Kidney glomerular epithelial cell (primary cell): ENCODE measurements at regions not wholly inside any gene's neighbourhood (a gene's known extent, or its start where the extent isn't known, plus 50 kb on each side); places are given as distances from the start of the nearest gene placed in this dataset.

Experiments
- DNase-seq: peaks from one replicate; lab custom pipeline; 2025; lab: John Stamatoyannopoulos, UW

GRCh38 chr5:115072266-115073064 lies 97.2 kb downstream of the TRIM36 start:
- no peak for DNase-seq

DNA sequence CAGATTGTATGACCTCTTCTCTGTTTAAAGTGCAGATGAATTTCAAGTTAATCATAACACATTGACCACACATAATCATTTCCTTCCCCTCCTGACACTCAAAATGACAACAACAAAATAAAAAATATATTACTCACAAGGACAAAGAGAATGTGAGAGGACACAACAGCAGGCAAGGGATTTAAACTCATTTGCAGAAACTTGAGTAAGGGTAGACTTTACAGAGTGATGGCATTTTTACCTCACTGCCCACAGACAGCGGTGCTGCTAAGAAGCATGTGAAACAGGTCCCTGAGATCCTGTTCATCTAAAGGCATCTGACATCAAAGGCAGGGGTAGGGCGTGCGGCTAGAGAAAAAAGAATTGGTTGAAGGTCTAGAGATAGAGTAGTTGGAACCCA lies 99.0 kb downstream of the TRIM36 start:
- DNase-seq = no peak

DNA sequence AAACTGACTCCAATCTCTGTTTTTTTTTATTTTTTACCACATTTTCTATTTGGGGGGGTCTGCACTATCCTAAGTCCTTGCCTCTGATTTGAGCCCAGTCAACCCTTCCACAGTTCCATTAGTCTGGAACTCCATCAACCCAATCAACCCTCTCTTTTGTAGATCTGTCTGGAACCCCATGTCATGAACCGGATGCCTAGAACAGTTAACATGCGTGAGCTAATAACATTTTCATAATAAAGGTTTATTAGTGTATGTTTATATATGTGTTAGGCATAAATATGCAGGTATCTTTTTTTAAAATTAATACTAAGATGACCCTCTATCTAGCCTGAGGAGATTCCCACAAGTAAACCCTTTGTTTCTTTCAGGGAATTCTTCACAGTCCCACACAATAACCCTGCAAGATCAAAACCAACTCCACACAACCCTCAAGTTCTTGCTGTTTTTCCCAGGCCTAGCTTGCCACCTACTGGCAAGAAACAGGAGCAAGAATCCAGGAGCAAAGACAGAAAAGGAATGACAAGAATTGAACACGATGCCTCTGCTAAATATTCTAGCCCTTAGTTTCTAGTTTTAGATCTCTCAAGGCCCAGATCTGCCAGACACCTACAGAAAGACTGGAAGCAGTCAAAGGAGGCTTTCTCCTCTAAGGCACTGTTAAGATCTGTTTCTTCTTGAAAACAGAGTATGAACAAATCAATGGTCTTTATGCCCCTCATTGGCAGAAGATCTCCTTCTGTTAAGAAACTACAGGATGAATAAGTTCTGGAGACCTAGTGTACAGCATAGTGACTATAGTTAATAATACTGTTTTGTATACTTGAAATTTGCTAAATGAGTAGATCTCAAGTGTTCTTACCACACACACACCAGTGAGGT lies 100.4 kb downstream of the TRIM36 start:
- peak; percentile 12 for DNase-seq

- peak; percentile 33 for DNase-seq
Observed at GRCh38 chr5:115068239-115069086, 101.2 kb downstream of the TRIM36 start.

DNA sequence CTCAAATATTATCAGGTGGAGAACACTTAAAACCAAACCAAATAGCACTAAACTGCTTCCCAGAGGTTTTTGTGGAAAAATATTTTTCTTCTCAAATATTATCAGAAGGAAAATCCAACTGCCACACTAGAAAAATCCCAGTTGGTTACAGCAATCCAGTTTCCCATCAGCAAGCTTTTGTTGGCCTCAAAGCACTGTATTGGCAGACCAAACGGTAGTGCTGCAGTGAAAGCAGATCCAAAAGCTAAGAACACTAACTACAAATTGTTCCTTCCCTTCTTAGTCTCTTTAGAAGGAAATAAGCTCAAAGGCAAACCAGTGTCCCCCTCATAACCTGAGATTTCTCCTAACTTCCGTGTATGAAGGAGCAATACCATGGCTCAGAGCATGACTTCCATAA lies 105.3 kb downstream of the TRIM36 start:
- no peak for DNase-seq

DNA sequence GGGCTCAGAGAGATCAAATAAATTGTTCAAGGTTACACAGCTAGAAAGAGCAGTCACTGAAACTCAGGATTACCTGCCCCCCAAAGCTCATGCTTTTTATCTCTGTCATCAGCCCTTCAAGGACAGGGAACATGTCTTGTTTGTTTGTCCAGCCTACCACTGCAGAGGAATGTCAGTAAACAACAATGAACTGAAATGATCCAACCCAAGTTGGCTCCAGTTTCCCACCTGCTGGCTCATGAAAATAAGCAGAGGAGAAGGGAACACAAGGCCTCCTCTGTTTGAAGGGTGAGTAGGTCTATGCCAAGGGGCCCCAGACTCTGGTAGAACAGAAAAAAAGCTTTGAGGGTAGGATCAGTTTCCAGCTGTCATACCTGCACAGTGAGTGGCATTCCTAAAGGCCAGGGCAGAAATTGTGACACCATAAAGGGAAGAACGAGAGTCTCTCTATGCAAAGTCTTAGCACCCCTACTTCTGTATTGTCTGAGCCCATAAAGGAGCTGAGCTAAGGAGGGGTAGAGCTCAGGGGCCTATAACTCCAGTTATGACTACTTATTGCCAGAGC lies 115.2 kb downstream of the TRIM36 start:
- no peak for DNase-seq

DNA sequence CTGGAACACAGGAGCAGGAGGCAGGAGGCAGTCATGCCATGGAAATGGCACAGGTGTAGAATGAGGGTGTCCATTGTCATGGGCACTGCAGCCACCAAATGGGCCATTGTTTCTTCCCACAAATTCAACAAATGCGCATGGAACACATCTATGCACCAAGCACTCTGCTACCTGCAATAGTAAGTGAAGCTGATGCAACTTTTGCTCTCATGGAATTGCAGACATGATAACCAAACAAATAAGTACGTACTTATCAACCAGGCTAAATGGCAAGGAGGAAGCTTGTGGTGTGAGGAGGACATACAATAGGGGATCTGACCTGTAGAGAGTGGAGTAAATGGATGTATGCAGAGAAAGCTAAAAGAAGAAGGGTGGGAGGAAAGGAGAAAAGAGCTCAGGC lies 116.8 kb downstream of the TRIM36 start:
- no peak for DNase-seq

GRCh38 chr5:115050866-115051265 lies 118.8 kb downstream of the TRIM36 start:
- DNase-seq = no peak

- no peak for DNase-seq
Observed at GRCh38 chr5:115033861-115034260, 135.8 kb downstream of the TRIM36 start.

DNA sequence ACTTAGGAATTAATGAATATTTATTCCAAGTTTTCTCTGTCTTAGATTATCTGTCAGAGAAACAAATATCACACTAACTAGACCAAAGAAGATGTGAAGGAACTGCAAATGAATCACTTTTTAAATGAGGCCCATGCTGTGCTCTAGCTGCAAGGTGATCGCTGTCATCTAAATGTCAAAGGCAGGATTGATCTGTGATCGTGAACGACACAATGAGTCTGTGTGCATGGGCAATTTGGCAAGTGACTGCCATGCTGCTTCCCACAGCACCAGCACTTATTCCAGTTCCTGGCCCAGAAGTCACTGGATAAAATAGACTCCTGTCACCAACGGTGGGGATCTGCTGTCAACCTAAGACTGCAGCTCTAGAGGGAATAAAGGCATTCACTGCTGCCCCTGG lies 141.2 kb downstream of the TRIM36 start:
- DNase-seq = no peak

GRCh38 chr5:115024922-115025321 lies 144.8 kb downstream of the TRIM36 start:
- no peak for DNase-seq

- no peak for DNase-seq
Observed at GRCh38 chr5:115022303-115022702, 147.4 kb downstream of the TRIM36 start.

- no peak for DNase-seq
Observed at GRCh38 chr5:115016646-115017045, 153.1 kb downstream of the TRIM36 start.

- no peak for DNase-seq
Observed at GRCh38 chr5:114999176-114999575, 170.5 kb downstream of the TRIM36 start.

GRCh38 chr5:114989512-114989911 lies 180.2 kb downstream of the TRIM36 start:
- DNase-seq = no peak

- DNase-seq = no peak
Observed at GRCh38 chr5:114988096-114988495, 181.6 kb downstream of the TRIM36 start.

DNA sequence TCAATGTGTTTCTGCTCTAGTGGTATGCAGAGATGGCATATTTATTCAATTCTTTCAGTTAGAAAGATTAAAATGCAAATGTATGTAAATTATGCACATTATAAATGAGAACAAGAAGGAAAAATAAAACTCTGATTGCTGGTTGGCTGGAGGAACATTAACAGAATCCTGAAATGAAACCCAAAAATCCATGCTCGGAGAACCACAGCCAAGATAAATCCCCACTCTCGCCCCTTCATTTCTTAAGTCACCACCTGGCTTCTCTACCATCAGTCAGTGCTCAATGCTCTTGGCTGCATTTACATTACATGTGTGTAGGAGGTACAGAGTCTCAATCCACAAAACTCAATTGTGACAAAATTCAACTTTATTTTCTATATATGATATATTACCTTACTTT lies 184.9 kb downstream of the TRIM36 start:
- no peak for DNase-seq

DNA sequence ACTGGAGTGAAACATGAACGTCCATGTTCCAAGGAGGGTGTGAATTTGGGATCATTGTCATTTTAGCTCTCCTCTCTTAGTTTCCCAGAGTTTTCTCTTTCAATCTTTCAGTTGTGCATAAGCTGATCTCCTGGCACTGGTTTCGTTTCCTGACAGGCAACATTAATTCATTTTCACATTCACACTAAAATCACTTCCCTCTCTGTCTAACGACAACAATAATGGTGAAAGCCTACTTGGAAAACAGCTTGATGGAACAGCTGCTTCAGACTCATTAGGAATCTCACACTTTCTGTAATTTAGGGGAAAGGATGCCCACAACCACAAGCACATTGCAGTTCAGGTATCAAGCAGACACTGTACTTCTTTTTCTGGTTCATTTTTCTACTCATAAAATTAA lies 188.6 kb downstream of the TRIM36 start:
- DNase-seq = no peak

DNA sequence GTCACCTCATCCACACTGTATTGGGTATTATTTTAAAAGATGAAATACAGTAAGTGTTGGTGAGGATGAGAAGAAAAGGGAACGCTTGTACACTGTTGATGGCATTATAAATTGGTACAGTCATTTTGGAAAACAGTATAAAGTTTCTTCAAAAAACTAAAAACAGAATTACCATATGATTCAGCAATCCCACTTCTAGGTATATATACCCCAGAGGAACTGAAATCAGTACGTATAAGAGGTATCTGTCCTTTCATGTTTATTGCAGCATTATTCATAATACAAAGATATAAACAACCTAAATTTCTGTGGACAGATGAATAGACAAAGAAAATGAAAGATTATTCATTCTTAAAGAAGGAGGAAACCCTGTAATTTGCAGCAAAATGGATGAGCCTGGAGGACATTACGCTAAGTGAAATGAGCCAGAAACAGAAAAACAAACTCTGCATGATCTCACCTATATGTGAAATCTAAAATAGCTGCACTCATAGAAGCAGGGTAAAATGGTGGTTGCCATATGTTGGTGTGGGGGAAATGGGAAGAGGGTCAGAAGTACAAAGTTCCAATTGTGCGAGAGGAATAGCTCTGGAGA lies 191.6 kb downstream of the TRIM36 start:
- no peak for DNase-seq

GRCh38 chr5:114969482-114969881 lies 200.2 kb downstream of the TRIM36 start:
- DNase-seq = no peak

GRCh38 chr5:114957384-114957783 lies 212.3 kb downstream of the TRIM36 start:
- DNase-seq = no peak

GRCh38 chr5:114953565-114953964 lies 216.1 kb downstream of the TRIM36 start:
- DNase-seq = no peak
